DOHH2 (cell line): ENCODE measurements at regions not wholly inside any gene's neighbourhood (a gene's known extent, or its start where the extent isn't known, plus 50 kb on each side); places are given as distances from the start of the nearest gene placed in this dataset.

Source experiments
- CTCF ChIP-seq: fragments of 200-600 bp; sonication (generic); IDR thresholded peaks from one replicate; pipeline ENCODE4 v1.5.1; 2014; ENCODE audit warnings: antibody characterized with exemption, mild to moderate bottlenecking, low read depth, low read length; ENCODE audit not compliant: poor library complexity, severe bottlenecking
- EZH2phosphoT487 ChIP-seq: fragments of 200-600 bp; sonication (generic); IDR thresholded peaks from 2 replicates; pipeline ENCODE4 v1.6.1; 2017; ENCODE audit warnings: borderline replicate concordance, mild to moderate bottlenecking, antibody characterized with exemption, low read length, moderate library complexity, mixed read lengths

DNA sequence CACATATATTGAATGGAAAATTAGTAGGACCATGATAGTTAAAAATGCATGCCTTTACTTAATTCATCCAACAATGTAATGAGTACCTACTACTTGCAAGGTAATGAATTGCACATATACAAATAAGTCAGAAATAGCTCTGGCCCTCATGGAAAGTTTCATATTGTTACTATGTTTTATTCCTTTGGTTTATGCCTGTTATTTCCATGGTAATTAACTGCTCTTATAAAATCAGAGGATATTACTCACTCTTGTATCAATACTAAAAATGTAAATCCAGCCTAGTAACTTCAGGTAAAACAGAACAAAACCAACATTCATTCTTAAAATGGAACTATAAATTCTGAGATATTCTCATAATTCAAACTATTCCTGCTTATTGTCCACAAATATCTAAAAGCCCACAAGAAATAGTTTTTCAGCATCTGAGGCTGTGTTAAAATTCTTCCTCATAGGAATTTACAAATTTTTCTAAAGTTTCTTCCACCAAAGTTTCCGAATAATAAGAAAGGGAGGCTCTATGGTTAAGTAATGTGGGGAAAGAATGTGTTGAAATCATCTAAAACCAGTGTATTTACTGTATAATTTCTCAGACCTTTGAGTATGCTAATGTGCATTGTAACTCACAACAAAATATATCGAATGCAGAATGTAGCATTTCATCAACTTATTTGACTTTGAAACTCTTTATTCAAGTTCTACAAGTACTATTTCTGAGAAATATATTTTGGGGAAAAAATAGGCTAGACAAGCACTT, 444.2 kb downstream of the PDGFC start:
- TF ChIP-seq CTCF (no peak), EZH2phosphoT487 (no peak)
